ENCODE measurements at regions not wholly inside any gene's neighbourhood (a gene's known extent, or its start where the extent isn't known, plus 50 kb on each side); places are given as distances from the start of the nearest gene placed in this dataset.

DNA sequence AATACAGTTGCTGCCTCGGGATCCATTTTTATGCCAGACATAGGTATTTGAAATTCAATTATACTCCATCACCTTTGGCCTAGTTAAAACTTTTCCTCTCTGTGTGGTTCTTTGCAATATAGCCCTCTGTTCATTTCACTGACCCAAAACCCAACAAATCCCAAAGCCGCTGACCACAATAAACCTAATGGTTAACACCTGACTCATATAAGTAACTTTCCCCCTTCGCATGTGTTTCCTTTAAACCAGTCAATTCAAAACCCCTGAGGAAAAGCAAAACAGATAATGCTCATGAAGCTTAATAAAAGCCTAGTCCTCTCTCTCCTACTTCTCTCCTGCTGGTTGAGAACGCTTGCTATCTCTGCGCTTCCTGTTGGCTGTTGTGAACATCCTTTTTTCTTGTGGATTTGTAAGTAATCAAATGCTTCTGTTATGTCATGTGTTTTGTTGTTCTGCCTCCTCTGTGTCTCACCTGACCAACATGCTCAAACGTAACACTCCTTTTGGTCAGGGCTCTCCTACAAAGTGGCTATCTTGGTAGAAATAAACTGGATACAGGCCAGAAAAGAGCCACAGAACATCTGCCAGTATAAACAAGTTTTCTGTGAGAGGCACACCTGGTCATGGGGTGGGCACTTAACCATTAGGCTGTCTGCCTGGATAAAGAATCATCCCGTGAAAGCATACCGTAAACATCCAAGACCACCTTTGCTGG is 652.6 kb downstream of the METTL15 start:
- Mint-ChIP-seq H3K4me3 (no peak overlapping the region), H3K4me1 (no peaks in the 10 kb centered on the region), H3K27ac (no peak overlapping the region), H3K36me3 (ENCODE audit: low read depth) (no peaks in the 10 kb centered on the region), H3K9me3 (no peaks in the 10 kb centered on the region), H3K27me3 (ENCODE audit: low read depth, poor library complexity) (no peaks in the 10 kb centered on the region)
- TF ChIP-seq, protein P1, sequence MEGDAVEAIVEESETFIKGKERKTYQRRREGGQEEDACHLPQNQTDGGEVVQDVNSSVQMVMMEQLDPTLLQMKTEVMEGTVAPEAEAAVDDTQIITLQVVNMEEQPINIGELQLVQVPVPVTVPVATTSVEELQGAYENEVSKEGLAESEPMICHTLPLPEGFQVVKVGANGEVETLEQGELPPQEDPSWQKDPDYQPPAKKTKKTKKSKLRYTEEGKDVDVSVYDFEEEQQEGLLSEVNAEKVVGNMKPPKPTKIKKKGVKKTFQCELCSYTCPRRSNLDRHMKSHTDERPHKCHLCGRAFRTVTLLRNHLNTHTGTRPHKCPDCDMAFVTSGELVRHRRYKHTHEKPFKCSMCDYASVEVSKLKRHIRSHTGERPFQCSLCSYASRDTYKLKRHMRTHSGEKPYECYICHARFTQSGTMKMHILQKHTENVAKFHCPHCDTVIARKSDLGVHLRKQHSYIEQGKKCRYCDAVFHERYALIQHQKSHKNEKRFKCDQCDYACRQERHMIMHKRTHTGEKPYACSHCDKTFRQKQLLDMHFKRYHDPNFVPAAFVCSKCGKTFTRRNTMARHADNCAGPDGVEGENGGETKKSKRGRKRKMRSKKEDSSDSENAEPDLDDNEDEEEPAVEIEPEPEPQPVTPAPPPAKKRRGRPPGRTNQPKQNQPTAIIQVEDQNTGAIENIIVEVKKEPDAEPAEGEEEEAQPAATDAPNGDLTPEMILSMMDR (IDR thresholded peaks at IDR 0.05), result no peak
- no peak for DNase-seq

- TF ChIP-seq, protein P1 (IDR thresholded peaks at IDR 0.05), result no peak
- Mint-ChIP-seq H3K36me3 (ENCODE audit: low read depth) (no peaks in the 10 kb centered on the region), H3K4me1 (no peaks in the 10 kb centered on the region), H3K27ac (no peak overlapping the region), H3K27me3 (ENCODE audit: low read depth, poor library complexity) (no peaks in the 10 kb centered on the region), H3K9me3 (no peaks in the 10 kb centered on the region), H3K4me3 (no peak overlapping the region)
- no peak for DNase-seq
Measured at GRCh38 chr11:28759311-28759710, 651.1 kb downstream of the METTL15 start.

- DNase-seq, result no peak
- Mint-ChIP-seq H3K36me3 (ENCODE audit: low read depth) (no peaks in the 10 kb centered on the region), H3K27ac (no peak overlapping the region), H3K4me1 (no peaks in the 10 kb centered on the region), H3K27me3 (ENCODE audit: low read depth, poor library complexity) (no peaks in the 10 kb centered on the region), H3K9me3 (no peaks in the 10 kb centered on the region), H3K4me3 (no peak overlapping the region)
- TF ChIP-seq, protein P1 (IDR thresholded peaks at IDR 0.05), result no peak
Measured at GRCh38 chr11:28757725-28758515, 649.7 kb downstream of the METTL15 start.

DNA sequence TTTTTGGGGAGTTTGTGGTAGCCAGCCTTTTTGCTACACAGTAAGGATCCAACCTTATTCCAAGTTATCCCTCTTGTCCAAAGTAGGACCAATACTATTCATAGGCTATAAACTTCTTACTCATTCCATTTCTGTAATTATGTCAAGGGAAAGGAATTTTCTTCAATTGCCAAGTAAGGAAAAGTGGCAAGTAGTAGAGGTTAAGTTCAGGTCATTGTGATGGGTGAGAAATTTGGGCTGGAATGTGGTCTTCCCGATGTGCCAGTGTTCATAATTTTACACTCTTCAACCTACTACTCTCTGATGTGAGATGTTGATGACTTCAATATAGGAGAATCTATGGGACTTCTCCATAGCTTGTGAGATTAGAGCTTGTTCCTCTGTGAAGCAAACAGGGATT is 648.8 kb downstream of the METTL15 start:
- TF ChIP-seq, protein P1 (IDR thresholded peaks at IDR 0.05), result no peak
- H3K27me3 Mint-ChIP-seq (ENCODE audit: low read depth, poor library complexity), result no peaks in the 10 kb centered on the region
- no peak for DNase-seq
- no peaks in the 10 kb centered on the region for H3K9me3 Mint-ChIP-seq
- H3K36me3 Mint-ChIP-seq (ENCODE audit: low read depth), result no peaks in the 10 kb centered on the region
- H3K27ac Mint-ChIP-seq, result no peak overlapping the region
- no peaks in the 10 kb centered on the region for H3K4me1 Mint-ChIP-seq
- H3K4me3 Mint-ChIP-seq, result no peak overlapping the region

DNA sequence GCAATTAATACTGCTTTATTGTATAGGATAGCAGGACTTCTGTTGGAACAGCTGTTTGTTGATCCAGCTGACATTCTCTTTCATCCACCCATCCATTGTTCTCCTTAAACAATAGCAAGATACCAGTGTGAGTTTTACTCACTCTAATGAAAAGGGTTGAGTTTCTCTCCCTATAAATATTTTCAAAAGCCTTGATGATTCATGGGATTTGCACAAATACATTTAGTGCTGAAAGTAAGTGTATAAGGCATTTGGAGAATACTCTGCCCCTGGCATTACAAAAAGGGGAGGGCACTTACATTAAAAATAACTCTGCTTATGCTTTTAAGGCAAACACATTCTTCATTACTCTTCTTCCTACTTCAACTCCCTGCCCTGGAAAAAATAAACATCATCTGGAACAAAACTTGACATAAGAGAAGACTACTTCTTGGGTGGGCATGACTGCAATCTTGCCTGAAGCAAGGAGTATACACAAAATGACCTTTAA is 634.9 kb downstream of the METTL15 start:
- TF ChIP-seq, protein P1 (IDR thresholded peaks at IDR 0.05), result no peak
- no peaks in the 10 kb centered on the region for H3K27me3 Mint-ChIP-seq (ENCODE audit: low read depth, poor library complexity)
- no peaks in the 10 kb centered on the region for H3K36me3 Mint-ChIP-seq (ENCODE audit: low read depth)
- no peaks in the 10 kb centered on the region for H3K9me3 Mint-ChIP-seq
- no peak for DNase-seq
- H3K4me1 Mint-ChIP-seq, result peaks cover 18% of the 10 kb centered on the region
- H3K27ac Mint-ChIP-seq, result no peak overlapping the region
- no peak overlapping the region for H3K4me3 Mint-ChIP-seq

All from nephron progenitor cell (in vitro differentiated cells).